CD14-positive monocyte (primary cell): ENCODE measurements at regions not wholly inside any gene's neighbourhood (a gene's known extent, or its start where the extent isn't known, plus 50 kb on each side); places are given as distances from the start of the nearest gene placed in this dataset.

Source experiments
- DNase-seq, 3 donors: peaks; one replicate each; pipeline ENCODE4 v3.0.0-alpha.2; 2011 to 2022
- H2AFZ ChIP-seq: 2 replicates; pipeline ENCODE4 v1.6.0; 2012; ENCODE audit warnings: mild to moderate bottlenecking, low read depth, low read length, inconsistent platforms; ENCODE audit not compliant: insufficient read depth, poor library complexity, severe bottlenecking
- H3K27ac ChIP-seq, 2 donors: 1 replicate in 1 of 2; 2 replicates in 1 of 2; pipeline ENCODE4 v1.5.1; 2012 to 2013; ENCODE audit warnings: low read length in 2 of 2, control low read depth in 1 of 2, inconsistent platforms in 1 of 2, low read depth in 1 of 2, mild to moderate bottlenecking in 1 of 2
- H3K27me3 ChIP-seq, 2 donors: one replicate each; pipeline versions ENCODE4 v1.6.0 to v1.6.1; 2011 to 2013; ENCODE audit warnings: low read length in 2 of 2; ENCODE audit not compliant: control insufficient read depth in 2 of 2, insufficient read depth in 2 of 2
- H3K36me3 ChIP-seq, 2 donors: replicated peaks in 1 of 2; 1 replicate in 1 of 2; 2 replicates in 1 of 2; pipeline versions ENCODE4 v1.5.1 to v1.6.1; 2012 to 2013; ENCODE audit warnings: low read length in 2 of 2, control low read depth in 1 of 2, inconsistent platforms in 1 of 2, mild to moderate bottlenecking in 1 of 2; ENCODE audit not compliant: insufficient read depth in 2 of 2, control insufficient read depth in 1 of 2
- H3K4me1 ChIP-seq, 2 donors: 1 replicate in 1 of 2; 2 replicates in 1 of 2; pipeline versions ENCODE4 v1.5.1 to v1.6.1; 2012 to 2013; ENCODE audit warnings: low read length in 2 of 2, control low read depth in 1 of 2, inconsistent platforms in 1 of 2, mild to moderate bottlenecking in 1 of 2, moderate library complexity in 1 of 2; ENCODE audit not compliant: insufficient read depth in 2 of 2, control insufficient read depth in 1 of 2
- H3K4me2 ChIP-seq: replicated peaks from 2 replicates; pipeline ENCODE3; 2012; ENCODE audit warnings: low read length, moderate library complexity, mild to moderate bottlenecking; ENCODE audit not compliant: poor library complexity, severe bottlenecking; ENCODE audit errors: extremely low read depth
- H3K4me3 ChIP-seq, 3 experiments: fragments of 200-600 bp in 1 of 3; sonication (generic) in 1 of 3; replicated peaks in 1 of 3; 1 replicate in 2 of 3; 2 replicates in 1 of 3; pipeline ENCODE4 v1.5.1; 2011 to 2013; ENCODE audit warnings: low read length in 3 of 3, mild to moderate bottlenecking in 3 of 3, control low read depth in 2 of 3, low read depth in 2 of 3, inconsistent platforms in 1 of 3, moderate library complexity in 1 of 3
- H3K79me2 ChIP-seq: 2 replicates; pipeline ENCODE4 v1.6.0; 2012; ENCODE audit warnings: mild to moderate bottlenecking, control low read depth, inconsistent platforms, low read length, moderate library complexity; ENCODE audit not compliant: insufficient read depth
- H3K9ac ChIP-seq: 2 replicates; pipeline ENCODE4 v1.6.0; 2017; ENCODE audit warnings: low read length, mild to moderate bottlenecking; ENCODE audit not compliant: insufficient read depth, poor library complexity, severe bottlenecking
- H3K9me3 ChIP-seq, 2 donors: replicated peaks in 1 of 2; 1 replicate in 1 of 2; 2 replicates in 1 of 2; pipeline versions ENCODE4 v1.5.1 to v1.6.1; 2012 to 2013; ENCODE audit warnings: low read length in 2 of 2, control low read depth in 1 of 2; ENCODE audit not compliant: control insufficient read depth in 1 of 2, insufficient read depth in 1 of 2
- H4K20me1 ChIP-seq: 2 replicates; pipeline ENCODE4 v1.6.0; 2012; ENCODE audit warnings: mild to moderate bottlenecking, low read length, control low read depth, moderate library complexity; ENCODE audit not compliant: insufficient read depth
- H3K27ac Mint-ChIP-seq, 7 donors: one replicate each; pipeline ENCODE4 v1.8.0; 2020; ENCODE audit warnings: mild to moderate bottlenecking in 7 of 7, mixed read lengths in 7 of 7, moderate library complexity in 6 of 7, inconsistent platforms in 2 of 7
- H3K27me3 Mint-ChIP-seq, 3 donors: one replicate each; pipeline ENCODE4 v1.8.0; 2021 to 2022; ENCODE audit warnings: low read depth in 3 of 3, mild to moderate bottlenecking in 3 of 3, mixed read lengths in 3 of 3, moderate library complexity in 3 of 3, inconsistent platforms in 1 of 3
- H3K36me3 Mint-ChIP-seq, 2 donors: one replicate each; pipeline ENCODE4 v1.8.0; 2020; ENCODE audit warnings: mixed read lengths in 2 of 2, inconsistent platforms in 1 of 2, mild to moderate bottlenecking in 1 of 2
- H3K4me1 Mint-ChIP-seq: one replicate; pipeline ENCODE4 v1.8.0; 2020; ENCODE audit warnings: mild to moderate bottlenecking, mixed read lengths
- H3K4me3 Mint-ChIP-seq, 2 donors: one replicate each; pipeline ENCODE4 v1.8.0; 2020; ENCODE audit warnings: mild to moderate bottlenecking in 2 of 2, mixed read lengths in 2 of 2, moderate library complexity in 1 of 2
- H3K9me3 Mint-ChIP-seq, 7 donors: one replicate each; pipeline ENCODE4 v1.8.0; 2020 to 2022; ENCODE audit warnings: mixed read lengths in 7 of 7, mild to moderate bottlenecking in 6 of 7, moderate library complexity in 6 of 7, inconsistent platforms in 2 of 7
- CTCF ChIP-seq: fragments of 200-600 bp; IDR thresholded peaks from one replicate; pipeline ENCODE4 v1.8.0; 2022; ENCODE audit warnings: antibody characterized with exemption, mild to moderate bottlenecking
- WGBS: methylation state at CpG from one replicate; pipeline ENCODE4 v1.1.5; 2013; ENCODE audit warnings: missing lambda C conversion rate; ENCODE audit not compliant: insufficient coverage; 5-methylcytosine and 5-hydroxymethylcytosine counted together
- intact Hi-C, 2 donors: fragments of 100-400 bp; cut with micrococcal nuclease; formaldehyde crosslinking; loops; one replicate each; pipeline versions ENCODE4 v1.15.0 to v1.15.1; 2023

DNA sequence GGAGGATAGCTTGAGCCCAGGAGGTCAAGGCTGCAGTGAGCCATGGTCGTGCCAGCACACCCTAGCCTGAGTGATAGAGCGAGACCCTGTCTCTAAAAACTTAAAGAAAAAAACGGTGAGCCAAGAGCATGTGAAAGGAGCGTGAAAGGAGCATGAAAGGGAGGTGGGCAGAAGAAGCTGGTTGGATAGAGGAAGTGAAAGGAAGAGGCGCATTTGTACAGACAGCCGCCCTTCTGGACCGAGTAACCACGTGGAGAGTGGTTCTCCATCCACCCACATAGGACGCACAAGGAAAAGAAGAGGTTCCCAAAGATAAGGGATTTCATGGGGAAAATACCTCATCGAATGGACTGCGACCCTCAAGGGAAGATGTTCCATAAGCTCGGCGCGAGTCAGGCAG is 60.4 kb upstream of the IFNAR2 start:
- Mint-ChIP-seq H3K9me3 (peaks cover 0 to 10% (median 4%) of the 10 kb centered on the region in 7 donors), H3K27ac (no peak overlapping the region), H3K36me3 (no peaks in the 10 kb centered on the region), H3K4me3 (peak overlapping the region; percentile 29 to 39), H3K4me1 (peaks cover 6% of the 10 kb centered on the region), H3K27me3 (peaks cover 8 to 24% (median 12%) of the 10 kb centered on the region in 3 donors)
- Histone ChIP-seq H3K4me3 (no peak overlapping the region), H2AFZ (no peak overlapping the region), H4K20me1 (no peaks in the 10 kb centered on the region), H3K27ac (no peak overlapping the region), H3K4me2 (no peak overlapping the region), H3K4me1 (no peaks in the 10 kb centered on the region), H3K36me3 (no peaks in the 10 kb centered on the region), H3K27me3 (peaks cover 0 to 3% of the 10 kb centered on the region in 2 donors), H3K9me3 (no peaks in the 10 kb centered on the region), H3K9ac (no peak overlapping the region), H3K79me2 (no peaks in the 10 kb centered on the region)
- WGBS: 97% methylated on average over 5 of the region's 14 CpGs
- intact Hi-C loops: no loop called here
- TF ChIP-seq CTCF: no peak
- DNase-seq: peak; percentile 5 to 22 (median 13)

GRCh38 chr21:33171616-33172169 is 58.0 kb upstream of the IFNAR2 start:
- no peaks in the 10 kb centered on the region for H3K79me2 ChIP-seq
- no peaks in the 10 kb centered on the region for H3K4me1 ChIP-seq
- Mint-ChIP-seq H3K27me3 (peaks cover 8 to 20% (median 12%) of the 10 kb centered on the region in 3 donors), H3K4me1 (peaks cover 6% of the 10 kb centered on the region), H3K4me3 (no peak overlapping the region), H3K36me3 (no peaks in the 10 kb centered on the region), H3K9me3 (peaks cover 0 to 10% (median 4%) of the 10 kb centered on the region in 7 donors), H3K27ac (no peak overlapping the region)
- TF ChIP-seq CTCF: no peak
- H3K4me2 ChIP-seq: no peak overlapping the region
- no peaks in the 10 kb centered on the region for H3K36me3 ChIP-seq
- H3K27ac ChIP-seq: no peak overlapping the region
- peaks cover 0 to 7% of the 10 kb centered on the region in 2 donors for H3K27me3 ChIP-seq
- no peaks in the 10 kb centered on the region for H3K9me3 ChIP-seq
- 100% methylated on average over 1 of the region's 8 CpGs for WGBS
- no peak for DNase-seq
- no peak overlapping the region for H2AFZ ChIP-seq
- no peak overlapping the region for H3K9ac ChIP-seq
- intact Hi-C loops: no loop called here
- no peaks in the 10 kb centered on the region for H4K20me1 ChIP-seq
- no peak overlapping the region for H3K4me3 ChIP-seq
